DOHH2 (cell line): ENCODE measurements at regions not wholly inside any gene's neighbourhood (a gene's known extent, or its start where the extent isn't known, plus 50 kb on each side); places are given as distances from the start of the nearest gene placed in this dataset.

ENCODE experiments used
- CTCF ChIP-seq: fragments of 200-600 bp; sonication (generic); IDR thresholded peaks from one replicate; pipeline ENCODE4 v1.5.1; 2014; ENCODE audit warnings: antibody characterized with exemption, mild to moderate bottlenecking, low read depth, low read length; ENCODE audit not compliant: poor library complexity, severe bottlenecking
- EZH2phosphoT487 ChIP-seq: fragments of 200-600 bp; sonication (generic); IDR thresholded peaks from 2 replicates; pipeline ENCODE4 v1.6.1; 2017; ENCODE audit warnings: borderline replicate concordance, mild to moderate bottlenecking, antibody characterized with exemption, low read length, moderate library complexity, mixed read lengths

- TF ChIP-seq CTCF, result no peak
- no peak for TF ChIP-seq EZH2phosphoT487
Measured at GRCh38 chr11:13188179-13188578, 89.4 kb upstream of the BMAL1 start.
